ENCODE measurements at regions not wholly inside any gene's neighbourhood (a gene's known extent, or its start where the extent isn't known, plus 50 kb on each side); places are given as distances from the start of the nearest gene placed in this dataset.
"Not testable (repeated sequence)": the region's sequence is repeated elsewhere in the genome, so short reads cannot be mapped to it uniquely, and the experiment has no call there.

GRCh38 chr13:81318231-81319019, 977.5 kb upstream of the SPRY2 start:
- no peak for DNase-seq

- no peak for DNase-seq
Measured at GRCh38 chr13:81314461-81314860, 973.5 kb upstream of the SPRY2 start.

- no peak for DNase-seq
Measured at GRCh38 chr13:81305928-81306327, 965.0 kb upstream of the SPRY2 start.

GRCh38 chr13:81304121-81304659, 963.3 kb upstream of the SPRY2 start:
- no peak for DNase-seq

GRCh38 chr13:81302677-81303076, 961.8 kb upstream of the SPRY2 start:
- DNase-seq: no peak

GRCh38 chr13:81302125-81302524, 961.2 kb upstream of the SPRY2 start:
- DNase-seq: no peak

- no peak for DNase-seq
Measured at GRCh38 chr13:81295177-81295576, 954.3 kb upstream of the SPRY2 start.

- DNase-seq: no peak
Measured at GRCh38 chr13:81293594-81294164, 952.8 kb upstream of the SPRY2 start.

GRCh38 chr13:81283561-81283960, 942.6 kb upstream of the SPRY2 start:
- DNase-seq: no peak

- DNase-seq: no peak
Measured at GRCh38 chr13:81283062-81283461, 942.1 kb upstream of the SPRY2 start.

- no peak for DNase-seq
Measured at GRCh38 chr13:81275666-81276258, 934.8 kb upstream of the SPRY2 start.

GRCh38 chr13:81247711-81248110, 906.8 kb upstream of the SPRY2 start:
- no peak for DNase-seq

- no peak for DNase-seq
Measured at GRCh38 chr13:81246556-81246955, 905.6 kb upstream of the SPRY2 start.

GRCh38 chr13:81244011-81244410, 903.1 kb upstream of the SPRY2 start:
- DNase-seq: no peak

GRCh38 chr13:81230386-81230785, 889.5 kb upstream of the SPRY2 start:
- no peak for DNase-seq

- not testable (repeated sequence) for DNase-seq
Measured at GRCh38 chr13:81226830-81227229, 885.9 kb upstream of the SPRY2 start.

GRCh38 chr13:81224209-81224833, 883.4 kb upstream of the SPRY2 start:
- no peak for DNase-seq

GRCh38 chr13:81223778-81224177, 882.9 kb upstream of the SPRY2 start:
- DNase-seq: no peak

- DNase-seq: no peak
Measured at GRCh38 chr13:81211713-81212112, 870.8 kb upstream of the SPRY2 start.

- no peak for DNase-seq
Measured at GRCh38 chr13:81207636-81208035, 866.7 kb upstream of the SPRY2 start.

GRCh38 chr13:81207231-81207630, 866.3 kb upstream of the SPRY2 start:
- DNase-seq: no peak

- no peak for DNase-seq
Measured at GRCh38 chr13:81203783-81204182, 862.9 kb upstream of the SPRY2 start.

- no peak for DNase-seq
Measured at GRCh38 chr13:81199956-81200355, 859.0 kb upstream of the SPRY2 start.

- DNase-seq: no peak
Measured at GRCh38 chr13:81197966-81198365, 857.0 kb upstream of the SPRY2 start.
